SK-N-SH treated with all-trans-retinoic acid at 6 μM for 48 hours (cell line): ENCODE measurements at regions not wholly inside any gene's neighbourhood (a gene's known extent, or its start where the extent isn't known, plus 50 kb on each side); places are given as distances from the start of the nearest gene placed in this dataset.

Source experiments
- ATAC-seq: fragments of 200-7000 bp; cut with Tn5 transposase; 3 replicates; pipeline ENCODE4 v1.9.1; 2020; ENCODE audit warnings: mild to moderate bottlenecking, moderate library complexity
- ARNTL ChIP-seq: fragments of 450-650 bp; formaldehyde crosslinking; IDR thresholded peaks from 2 replicates; pipeline ENCODE4 v1.5.0; 2020; ENCODE audit warnings: low read depth, mild to moderate bottlenecking, moderate library complexity, borderline replicate concordance
- BACH2 ChIP-seq: fragments of 250-450 bp; sonication (Bioruptor Pico); IDR thresholded peaks from 2 replicates; pipeline ENCODE4 v1.9.0; 2021; ENCODE audit warnings: mild to moderate bottlenecking, borderline replicate concordance
- CSDC2 ChIP-seq: fragments of 250-450 bp; sonication (Bioruptor Pico); IDR thresholded peaks from 2 replicates; pipeline ENCODE4 v1.5.0; 2020; ENCODE audit warnings: mild to moderate bottlenecking, moderate library complexity
- ESRRG ChIP-seq: fragments of 250-450 bp; sonication (Bioruptor Pico); IDR thresholded peaks from 2 replicates; pipeline ENCODE4 v1.6.1; 2021; ENCODE audit warnings: mild to moderate bottlenecking
- GLIS3 ChIP-seq: fragments of 250-450 bp; sonication (Bioruptor Pico); IDR thresholded peaks from 2 replicates; pipeline ENCODE4 v1.5.0; 2020; ENCODE audit warnings: mild to moderate bottlenecking, moderate library complexity
- ISL1 ChIP-seq: fragments of 250-450 bp; sonication (Bioruptor Pico); IDR thresholded peaks from 2 replicates; pipeline ENCODE4 v2.1.2; 2022; ENCODE audit warnings: mild to moderate bottlenecking, moderate library complexity
- OSR1 ChIP-seq: fragments of 250-450 bp; sonication (Bioruptor Pico); IDR thresholded peaks from 2 replicates; pipeline ENCODE4 v1.8.0; 2022; ENCODE audit warnings: moderate library complexity, mild to moderate bottlenecking, inconsistent platforms
- PPARA ChIP-seq: fragments of 250-450 bp; sonication (Bioruptor Pico); IDR thresholded peaks from 2 replicates; pipeline ENCODE4 v1.5.0; 2020; ENCODE audit warnings: mild to moderate bottlenecking, borderline replicate concordance
- RARB ChIP-seq: fragments of 250-450 bp; sonication (Bioruptor Pico); IDR thresholded peaks from 2 replicates; pipeline ENCODE4 v1.8.0; 2021; ENCODE audit warnings: mild to moderate bottlenecking, moderate library complexity
- SNAI2 ChIP-seq: fragments of 250-450 bp; sonication (Bioruptor Pico); IDR thresholded peaks from 2 replicates; pipeline ENCODE4 v1.5.0; 2020; ENCODE audit warnings: mild to moderate bottlenecking, moderate library complexity
- TCF4 ChIP-seq: fragments of 250-450 bp; sonication (Bioruptor Pico); IDR thresholded peaks from 2 replicates; pipeline ENCODE4 v1.8.0; 2021; ENCODE audit warnings: mild to moderate bottlenecking, moderate library complexity, borderline replicate concordance
- ZC3H10 ChIP-seq: fragments of 250-450 bp; sonication (Bioruptor Pico); IDR thresholded peaks from 2 replicates; pipeline ENCODE4 v1.5.1; 2021; ENCODE audit warnings: mild to moderate bottlenecking, moderate library complexity
- ZFP3 ChIP-seq: fragments of 250-450 bp; sonication (Bioruptor Pico); IDR thresholded peaks from 2 replicates; pipeline ENCODE4 v1.5.0; 2020; ENCODE audit warnings: mild to moderate bottlenecking, moderate library complexity
- ZNF565 ChIP-seq: fragments of 450-650 bp; formaldehyde crosslinking; conservative IDR thresholded peaks from 2 replicates; pipeline ENCODE4 v1.5.0; 2020; ENCODE audit warnings: low read depth, mild to moderate bottlenecking, moderate library complexity
- ZNF70 ChIP-seq: fragments of 450-650 bp; formaldehyde crosslinking; IDR thresholded peaks from 2 replicates; pipeline ENCODE4 v1.5.0; 2020; ENCODE audit warnings: mild to moderate bottlenecking, moderate library complexity
- ZNF8 ChIP-seq: fragments of 450-650 bp; formaldehyde crosslinking; IDR thresholded peaks from 2 replicates; pipeline ENCODE4 v1.5.0; 2020; ENCODE audit warnings: mild to moderate bottlenecking, moderate library complexity
- TF ChIP-seq, protein P1 (sequence below): fragments of 250-450 bp; sonication (Bioruptor Pico); IDR thresholded peaks from 2 replicates; pipeline ENCODE4 v1.5.0; 2020; ENCODE audit warnings: mild to moderate bottlenecking, moderate library complexity
- TF ChIP-seq, protein P2 (sequence below): fragments of 250-450 bp; sonication (Bioruptor Pico); IDR thresholded peaks from 2 replicates; pipeline ENCODE4 v1.5.1; 2020; ENCODE audit warnings: low read depth, mild to moderate bottlenecking, moderate library complexity
- TF ChIP-seq, protein P3 (sequence below): fragments of 250-450 bp; sonication (Bioruptor Pico); IDR thresholded peaks from 2 replicates; pipeline ENCODE4 v1.5.1; 2021; ENCODE audit warnings: mild to moderate bottlenecking, moderate library complexity
- TF ChIP-seq, protein P4 (sequence below): fragments of 250-450 bp; sonication (Bioruptor Pico); IDR thresholded peaks from 2 replicates; pipeline ENCODE4 v1.8.0; 2021; ENCODE audit warnings: low read depth, mild to moderate bottlenecking, moderate library complexity, borderline replicate concordance
- TF ChIP-seq, protein P5 (sequence below): fragments of 250-450 bp; sonication (Bioruptor Pico); IDR thresholded peaks from 2 replicates; pipeline ENCODE4 v1.8.0; 2020; ENCODE audit warnings: mild to moderate bottlenecking, moderate library complexity, borderline replicate concordance

- no peak for ATAC-seq
- no peak for TF ChIP-seq ISL1 (CRISPR knock-in tag)
- no peak for TF ChIP-seq SNAI2 (CRISPR knock-in tag)
- TF ChIP-seq RARB, result no peak
- TF ChIP-seq TCF4, result no peak
- TF ChIP-seq ZFP3, result no peak
- TF ChIP-seq BACH2 (CRISPR knock-in tag), result no peak
- TF ChIP-seq ZNF565 (CRISPR knock-in tag), result no peak
- TF ChIP-seq, protein P1, sequence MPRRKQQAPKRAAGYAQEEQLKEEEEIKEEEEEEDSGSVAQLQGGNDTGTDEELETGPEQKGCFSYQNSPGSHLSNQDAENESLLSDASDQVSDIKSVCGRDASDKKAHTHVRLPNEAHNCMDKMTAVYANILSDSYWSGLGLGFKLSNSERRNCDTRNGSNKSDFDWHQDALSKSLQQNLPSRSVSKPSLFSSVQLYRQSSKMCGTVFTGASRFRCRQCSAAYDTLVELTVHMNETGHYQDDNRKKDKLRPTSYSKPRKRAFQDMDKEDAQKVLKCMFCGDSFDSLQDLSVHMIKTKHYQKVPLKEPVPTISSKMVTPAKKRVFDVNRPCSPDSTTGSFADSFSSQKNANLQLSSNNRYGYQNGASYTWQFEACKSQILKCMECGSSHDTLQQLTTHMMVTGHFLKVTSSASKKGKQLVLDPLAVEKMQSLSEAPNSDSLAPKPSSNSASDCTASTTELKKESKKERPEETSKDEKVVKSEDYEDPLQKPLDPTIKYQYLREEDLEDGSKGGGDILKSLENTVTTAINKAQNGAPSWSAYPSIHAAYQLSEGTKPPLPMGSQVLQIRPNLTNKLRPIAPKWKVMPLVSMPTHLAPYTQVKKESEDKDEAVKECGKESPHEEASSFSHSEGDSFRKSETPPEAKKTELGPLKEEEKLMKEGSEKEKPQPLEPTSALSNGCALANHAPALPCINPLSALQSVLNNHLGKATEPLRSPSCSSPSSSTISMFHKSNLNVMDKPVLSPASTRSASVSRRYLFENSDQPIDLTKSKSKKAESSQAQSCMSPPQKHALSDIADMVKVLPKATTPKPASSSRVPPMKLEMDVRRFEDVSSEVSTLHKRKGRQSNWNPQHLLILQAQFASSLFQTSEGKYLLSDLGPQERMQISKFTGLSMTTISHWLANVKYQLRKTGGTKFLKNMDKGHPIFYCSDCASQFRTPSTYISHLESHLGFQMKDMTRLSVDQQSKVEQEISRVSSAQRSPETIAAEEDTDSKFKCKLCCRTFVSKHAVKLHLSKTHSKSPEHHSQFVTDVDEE, result no peak
- TF ChIP-seq, protein P2, sequence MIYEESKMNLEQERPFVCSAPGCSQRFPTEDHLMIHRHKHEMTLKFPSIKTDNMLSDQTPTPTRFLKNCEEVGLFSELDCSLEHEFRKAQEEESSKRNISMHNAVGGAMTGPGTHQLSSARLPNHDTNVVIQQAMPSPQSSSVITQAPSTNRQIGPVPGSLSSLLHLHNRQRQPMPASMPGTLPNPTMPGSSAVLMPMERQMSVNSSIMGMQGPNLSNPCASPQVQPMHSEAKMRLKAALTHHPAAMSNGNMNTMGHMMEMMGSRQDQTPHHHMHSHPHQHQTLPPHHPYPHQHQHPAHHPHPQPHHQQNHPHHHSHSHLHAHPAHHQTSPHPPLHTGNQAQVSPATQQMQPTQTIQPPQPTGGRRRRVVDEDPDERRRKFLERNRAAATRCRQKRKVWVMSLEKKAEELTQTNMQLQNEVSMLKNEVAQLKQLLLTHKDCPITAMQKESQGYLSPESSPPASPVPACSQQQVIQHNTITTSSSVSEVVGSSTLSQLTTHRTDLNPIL (CRISPR knock-in tag), result no peak
- no peak for TF ChIP-seq GLIS3 (CRISPR knock-in tag)
- TF ChIP-seq ESRRG (CRISPR knock-in tag), result no peak
- TF ChIP-seq, protein P3, sequence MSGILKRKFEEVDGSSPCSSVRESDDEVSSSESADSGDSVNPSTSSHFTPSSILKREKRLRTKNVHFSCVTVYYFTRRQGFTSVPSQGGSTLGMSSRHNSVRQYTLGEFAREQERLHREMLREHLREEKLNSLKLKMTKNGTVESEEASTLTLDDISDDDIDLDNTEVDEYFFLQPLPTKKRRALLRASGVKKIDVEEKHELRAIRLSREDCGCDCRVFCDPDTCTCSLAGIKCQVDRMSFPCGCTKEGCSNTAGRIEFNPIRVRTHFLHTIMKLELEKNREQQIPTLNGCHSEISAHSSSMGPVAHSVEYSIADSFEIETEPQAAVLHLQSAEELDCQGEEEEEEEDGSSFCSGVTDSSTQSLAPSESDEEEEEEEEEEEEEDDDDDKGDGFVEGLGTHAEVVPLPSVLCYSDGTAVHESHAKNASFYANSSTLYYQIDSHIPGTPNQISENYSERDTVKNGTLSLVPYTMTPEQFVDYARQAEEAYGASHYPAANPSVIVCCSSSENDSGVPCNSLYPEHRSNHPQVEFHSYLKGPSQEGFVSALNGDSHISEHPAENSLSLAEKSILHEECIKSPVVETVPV (CRISPR knock-in tag), result no peak
- no peak for TF ChIP-seq OSR1
- TF ChIP-seq, protein P4, sequence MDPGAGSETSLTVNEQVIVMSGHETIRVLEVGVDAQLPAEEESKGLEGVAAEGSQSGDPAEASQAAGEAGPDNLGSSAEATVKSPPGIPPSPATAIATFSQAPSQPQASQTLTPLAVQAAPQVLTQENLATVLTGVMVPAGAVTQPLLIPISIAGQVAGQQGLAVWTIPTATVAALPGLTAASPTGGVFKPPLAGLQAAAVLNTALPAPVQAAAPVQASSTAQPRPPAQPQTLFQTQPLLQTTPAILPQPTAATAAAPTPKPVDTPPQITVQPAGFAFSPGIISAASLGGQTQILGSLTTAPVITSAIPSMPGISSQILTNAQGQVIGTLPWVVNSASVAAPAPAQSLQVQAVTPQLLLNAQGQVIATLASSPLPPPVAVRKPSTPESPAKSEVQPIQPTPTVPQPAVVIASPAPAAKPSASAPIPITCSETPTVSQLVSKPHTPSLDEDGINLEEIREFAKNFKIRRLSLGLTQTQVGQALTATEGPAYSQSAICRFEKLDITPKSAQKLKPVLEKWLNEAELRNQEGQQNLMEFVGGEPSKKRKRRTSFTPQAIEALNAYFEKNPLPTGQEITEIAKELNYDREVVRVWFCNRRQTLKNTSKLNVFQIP (CRISPR knock-in tag), result no peak
Observed at GRCh38 chr3:67311440-67311839, 313.3 kb downstream of the KBTBD8 start.

DNA sequence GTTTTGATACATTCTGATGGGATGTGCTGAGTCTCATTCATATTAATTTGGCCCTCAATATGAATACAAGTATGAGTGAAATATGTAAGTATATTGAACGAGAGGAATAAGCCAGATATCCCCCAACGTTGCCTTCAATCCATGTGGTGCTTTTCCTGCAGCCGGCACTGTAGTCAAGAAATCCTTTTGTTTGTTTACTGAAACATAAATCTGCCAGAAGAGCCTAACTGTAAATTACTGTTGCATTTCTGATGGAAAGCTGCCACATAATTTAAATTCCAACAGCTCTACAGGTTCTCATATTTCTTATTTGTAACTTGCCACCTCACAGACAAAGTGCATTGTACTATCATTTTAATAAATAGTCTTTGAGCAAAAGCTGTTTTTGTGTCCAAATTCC lies 314.0 kb downstream of the KBTBD8 start:
- TF ChIP-seq ZNF8 (CRISPR knock-in tag), result no peak
- ATAC-seq, result no peak

DNA sequence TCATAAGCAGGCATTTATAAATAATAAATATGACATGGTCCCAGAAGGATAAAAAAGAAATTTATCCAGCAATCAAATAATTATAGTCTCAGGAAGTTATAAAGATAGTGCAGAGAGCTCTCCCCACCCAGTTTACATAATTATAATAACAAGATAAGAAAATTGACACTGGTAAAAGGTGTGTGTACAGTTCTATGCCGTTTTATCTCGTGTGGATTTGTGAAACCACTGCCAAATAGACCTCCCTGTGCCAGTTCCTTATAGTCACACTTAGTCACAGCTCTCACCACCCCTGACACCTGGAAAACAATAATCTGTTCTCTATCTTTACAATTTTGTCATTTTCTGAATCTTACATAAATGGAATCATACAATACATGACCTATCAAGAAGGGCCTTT lies 320.1 kb downstream of the KBTBD8 start:
- no peak for ATAC-seq
- TF ChIP-seq OSR1, result no peak
- TF ChIP-seq PPARA (CRISPR knock-in tag), result no peak
- TF ChIP-seq, protein P5, sequence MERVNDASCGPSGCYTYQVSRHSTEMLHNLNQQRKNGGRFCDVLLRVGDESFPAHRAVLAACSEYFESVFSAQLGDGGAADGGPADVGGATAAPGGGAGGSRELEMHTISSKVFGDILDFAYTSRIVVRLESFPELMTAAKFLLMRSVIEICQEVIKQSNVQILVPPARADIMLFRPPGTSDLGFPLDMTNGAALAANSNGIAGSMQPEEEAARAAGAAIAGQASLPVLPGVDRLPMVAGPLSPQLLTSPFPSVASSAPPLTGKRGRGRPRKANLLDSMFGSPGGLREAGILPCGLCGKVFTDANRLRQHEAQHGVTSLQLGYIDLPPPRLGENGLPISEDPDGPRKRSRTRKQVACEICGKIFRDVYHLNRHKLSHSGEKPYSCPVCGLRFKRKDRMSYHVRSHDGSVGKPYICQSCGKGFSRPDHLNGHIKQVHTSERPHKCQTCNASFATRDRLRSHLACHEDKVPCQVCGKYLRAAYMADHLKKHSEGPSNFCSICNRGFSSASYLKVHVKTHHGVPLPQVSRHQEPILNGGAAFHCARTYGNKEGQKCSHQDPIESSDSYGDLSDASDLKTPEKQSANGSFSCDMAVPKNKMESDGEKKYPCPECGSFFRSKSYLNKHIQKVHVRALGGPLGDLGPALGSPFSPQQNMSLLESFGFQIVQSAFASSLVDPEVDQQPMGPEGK, result no peak
- TF ChIP-seq, protein P3 (CRISPR knock-in tag), result no peak
- no peak for TF ChIP-seq BACH2 (CRISPR knock-in tag)
- no peak for TF ChIP-seq ZC3H10
- TF ChIP-seq CSDC2 (CRISPR knock-in tag), result no peak
- TF ChIP-seq, protein P1, result no peak
- no peak for TF ChIP-seq TCF4
- TF ChIP-seq ZFP3, result no peak
- no peak for TF ChIP-seq GLIS3 (CRISPR knock-in tag)
- no peak for TF ChIP-seq ARNTL (CRISPR knock-in tag)
- TF ChIP-seq ZNF70, result no peak
- no peak for TF ChIP-seq ESRRG (CRISPR knock-in tag)
